Left cardiac atrium (tissue), 4 donors: ENCODE measurements at regions not wholly inside any gene's neighbourhood (a gene's known extent, or its start where the extent isn't known, plus 50 kb on each side); places are given as distances from the start of the nearest gene placed in this dataset.
"Not testable (repeated sequence)": the region's sequence is repeated elsewhere in the genome, so short reads cannot be mapped to it uniquely, and the experiment has no call there.

ENCODE experiments used
- ATAC-seq, 2 donors: fragments of 200-7000 bp; cut with Tn5 transposase; one replicate each; pipeline ENCODE4 v1.9.1; 2020; ENCODE audit warnings: mild to moderate bottlenecking in 2 of 2, moderate library complexity in 2 of 2
- DNase-seq: peaks from one replicate; pipeline ENCODE4 v3.0.0-alpha.2; 2020
- intact Hi-C, 2 donors: fragments of 100-400 bp; cut with DNase I; formaldehyde crosslinking; loops; one replicate each; pipeline versions ENCODE4 v1.14.1 to v1.15.1; 2022 to 2023
- donor health status: DM: no; HTN: yes; CAD: no.
- donor health status: DM: no; HTN: yes; CAD: no; lungs with severe emphysema.
- donor health status: DM: yes; HTN: yes; CAD: no.
- donor health status: Dilated cardiomyopathy.

GRCh38 chr6:25138934-25139415 is 140.2 kb upstream of the CARMIL1 start:
- DNase-seq, result no peak
- intact Hi-C loops, result no loop called here
- no peak for ATAC-seq

GRCh38 chr6:25139608-25140007 is 139.6 kb upstream of the CARMIL1 start:
- DNase-seq, ATAC-seq, intact Hi-C loops: not testable (repeated sequence)

DNA sequence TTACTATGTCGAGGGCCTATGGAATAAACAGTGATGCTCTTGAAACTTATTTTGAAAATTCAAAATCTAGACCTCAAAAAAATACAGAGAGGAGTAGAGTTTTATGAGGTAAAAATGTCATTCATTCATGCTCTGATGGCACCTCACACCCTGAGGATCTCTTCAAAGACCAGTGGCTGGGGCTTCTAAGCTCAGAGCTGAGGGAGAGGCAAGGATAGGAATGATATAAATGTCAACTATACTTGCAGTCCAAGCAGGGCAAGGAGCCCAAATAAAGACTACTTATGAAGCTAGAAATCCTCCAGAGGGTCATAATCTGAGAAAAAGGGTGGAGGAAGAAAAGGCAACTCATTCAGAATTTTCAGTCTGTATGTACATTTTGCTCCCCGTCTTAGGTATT is 136.7 kb upstream of the CARMIL1 start:
- intact Hi-C loops, result no loop called here
- no peak for DNase-seq
- no peak for ATAC-seq

GRCh38 chr6:25144919-25145318 is 134.3 kb upstream of the CARMIL1 start:
- intact Hi-C loops, result no loop called here
- DNase-seq, result no peak
- no peak for ATAC-seq

- no peak for ATAC-seq
- intact Hi-C loops, result no loop called here
Observed at GRCh38 chr6:25147223-25147622, 132.0 kb upstream of the CARMIL1 start.

GRCh38 chr6:25150031-25150430 is 129.1 kb upstream of the CARMIL1 start:
- no peak for ATAC-seq
- intact Hi-C loops, result no loop called here
- DNase-seq, result no peak

More at GRCh38 chr6:25147223-25147622, 132.0 kb upstream of the CARMIL1 start:
- DNase-seq, result no peak

DNA sequence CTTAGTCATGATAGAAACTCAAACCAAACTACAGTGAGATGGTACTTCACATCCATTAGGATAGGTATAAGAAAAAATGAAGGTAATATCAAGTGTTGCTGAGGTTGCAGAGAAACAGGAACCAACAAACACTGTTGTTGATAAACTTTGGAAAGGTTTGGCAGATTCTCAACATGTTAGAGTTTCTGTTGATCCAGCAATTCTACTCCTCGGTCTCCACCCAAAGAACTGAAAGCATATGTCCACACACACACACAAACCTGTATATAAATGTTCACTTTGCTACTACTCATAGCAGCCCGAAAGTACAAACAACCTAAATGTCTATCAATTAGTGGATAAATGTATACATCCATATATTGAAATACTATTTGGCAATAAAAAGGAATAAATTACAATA is 128.3 kb upstream of the CARMIL1 start:
- no peak for DNase-seq

GRCh38 chr6:25153079-25153478 is 126.1 kb upstream of the CARMIL1 start:
- intact Hi-C loops, result no loop called here
- ATAC-seq (no peak), DNase-seq (no peak)

More for the DNA sequence above, 128.3 kb upstream of the CARMIL1 start:
- intact Hi-C loops, result no loop called here
- no peak for ATAC-seq

DNA sequence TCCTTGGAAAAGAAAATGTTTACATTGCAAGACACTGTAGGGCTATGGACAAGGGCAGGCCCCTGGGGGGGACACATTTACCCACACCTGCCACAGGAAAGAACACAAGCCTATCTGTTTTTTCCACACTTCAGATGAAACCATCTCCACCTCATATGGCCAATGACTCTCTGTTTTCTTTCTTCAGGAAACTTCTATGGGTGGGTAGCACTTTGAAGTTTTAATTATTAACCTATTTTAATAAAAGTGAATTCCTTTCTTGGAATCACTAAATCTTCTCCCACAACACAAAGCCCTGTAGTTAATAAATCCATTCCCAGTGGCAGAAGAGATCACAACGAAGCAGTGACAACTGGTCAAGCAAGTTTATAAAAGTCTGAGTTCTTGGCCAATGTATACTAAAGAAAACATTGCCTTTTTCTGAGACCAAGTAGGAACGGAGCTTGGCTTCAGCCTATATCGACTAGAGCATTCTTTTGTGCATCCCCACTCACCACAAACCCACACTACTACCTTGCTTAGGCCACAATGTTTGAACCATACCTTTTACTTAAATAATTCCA is 125.1 kb upstream of the CARMIL1 start:
- ATAC-seq (no peak), DNase-seq (no peak)
- intact Hi-C loops, result no loop called here

DNA sequence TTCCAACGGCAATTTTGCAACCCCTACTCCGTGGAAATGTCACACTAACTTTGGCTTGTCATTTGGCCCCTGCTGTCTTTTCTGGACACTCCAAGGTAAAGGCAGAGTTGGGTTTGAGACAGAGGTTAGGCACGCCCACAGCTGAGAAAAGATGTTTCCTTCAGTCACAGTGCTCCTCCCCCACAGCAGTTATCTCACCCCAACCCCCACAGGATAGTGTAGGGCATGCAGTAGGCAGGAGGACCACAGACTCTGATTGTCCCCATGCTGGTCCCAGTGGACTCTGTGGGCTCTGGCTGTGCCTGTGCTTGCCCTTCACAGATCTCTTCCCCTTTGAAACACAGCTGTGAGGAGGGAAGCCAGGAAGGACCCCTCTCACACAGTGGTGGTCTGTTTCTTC is 124.0 kb upstream of the CARMIL1 start:
- intact Hi-C loops, result no loop called here
- DNase-seq (no peak), ATAC-seq (no peak)

- DNase-seq (no peak), ATAC-seq (no peak)
- intact Hi-C loops, result no loop called here
Observed at GRCh38 chr6:25156123-25156522, 123.1 kb upstream of the CARMIL1 start.

GRCh38 chr6:25157183-25157582 is 122.0 kb upstream of the CARMIL1 start:
- intact Hi-C loops, result no loop called here
- no peak for ATAC-seq

DNA sequence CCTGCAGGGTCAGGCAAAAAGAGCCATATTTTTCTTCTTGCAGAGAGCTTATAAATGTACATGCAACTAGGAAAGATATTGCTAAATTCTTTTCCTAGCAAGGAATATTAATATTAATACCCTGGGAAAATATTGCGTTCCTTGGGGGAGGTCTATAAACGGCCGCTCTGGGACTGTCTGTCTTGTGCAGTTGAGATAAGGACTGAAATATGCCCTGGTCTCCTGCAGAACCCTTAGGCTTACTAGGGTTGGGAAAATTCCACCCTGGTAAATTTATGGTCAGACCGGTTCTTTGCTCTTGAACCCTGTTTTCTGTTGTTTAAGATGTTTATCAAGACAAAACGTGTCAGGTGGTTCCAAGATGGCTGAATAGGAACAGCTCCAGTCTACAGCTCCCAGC is 121.3 kb upstream of the CARMIL1 start:
- no peak for ATAC-seq
- intact Hi-C loops, result no loop called here
- no peak for DNase-seq

More at GRCh38 chr6:25157183-25157582, 122.0 kb upstream of the CARMIL1 start:
- DNase-seq, result no peak

DNA sequence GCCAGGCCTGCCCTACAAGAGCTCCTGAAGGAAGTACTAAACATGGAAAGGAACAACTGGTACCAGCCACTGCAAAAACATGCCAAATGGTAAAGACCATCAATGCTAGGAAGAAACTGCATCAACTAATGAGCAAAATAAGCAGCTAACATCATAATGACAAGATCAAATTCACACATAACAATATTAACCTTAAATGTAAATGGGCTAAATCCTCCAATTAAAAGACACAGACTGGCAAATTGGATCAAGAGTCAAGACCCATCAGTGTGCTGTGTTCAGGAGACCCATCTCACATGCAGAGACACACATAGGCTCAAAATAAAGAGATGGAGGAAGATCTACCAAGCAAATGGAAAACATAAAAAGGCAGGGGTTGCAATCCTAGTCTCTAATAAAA is 119.0 kb upstream of the CARMIL1 start:
- DNase-seq, ATAC-seq, intact Hi-C loops: not testable (repeated sequence)

DNA sequence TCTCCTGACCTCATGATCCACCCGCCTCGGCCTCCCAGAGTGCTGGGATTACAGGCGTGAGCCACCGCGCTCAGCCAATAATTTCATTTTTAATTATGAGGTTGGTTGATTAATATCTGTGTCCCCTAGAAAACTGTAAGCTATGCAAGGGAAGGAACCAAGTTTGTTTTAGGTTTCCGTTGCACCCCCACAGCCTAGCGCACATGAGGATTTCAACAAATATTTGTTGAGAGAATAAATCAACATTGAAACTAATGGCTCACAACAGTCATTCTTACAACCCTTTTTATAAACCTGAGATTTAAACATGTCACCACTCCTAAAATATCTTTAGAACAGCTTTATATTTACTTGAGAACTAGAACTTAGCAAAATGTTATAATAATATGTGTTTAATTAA is 114.0 kb upstream of the CARMIL1 start:
- ATAC-seq, result no peak
- intact Hi-C loops, result no loop called here
- DNase-seq, result no peak

DNA sequence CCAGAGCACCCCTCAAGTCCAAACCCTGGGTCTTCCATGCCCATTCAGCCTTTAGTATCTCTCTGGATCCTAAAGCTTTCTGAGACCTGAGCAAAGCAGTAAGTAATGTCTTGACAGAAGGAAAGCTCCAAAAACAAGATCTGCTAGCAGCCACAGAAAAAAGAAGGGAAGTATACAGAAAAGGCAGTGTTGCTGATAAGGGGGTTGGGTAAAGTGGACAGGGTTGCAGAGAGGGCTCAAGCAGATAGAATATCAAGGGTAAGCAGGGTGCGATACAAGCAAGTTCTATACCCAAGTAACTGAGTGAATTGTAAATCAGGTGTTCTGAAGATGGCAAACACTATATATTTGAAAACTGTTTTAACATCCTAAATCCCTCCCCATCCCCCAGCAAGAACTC is 113.4 kb upstream of the CARMIL1 start:
- DNase-seq (no peak), ATAC-seq (no peak)
- intact Hi-C loops, result no loop called here

GRCh38 chr6:25166955-25167748 is 112.0 kb upstream of the CARMIL1 start:
- intact Hi-C loops, result no loop called here
- ATAC-seq (no peak), DNase-seq (no peak)

DNA sequence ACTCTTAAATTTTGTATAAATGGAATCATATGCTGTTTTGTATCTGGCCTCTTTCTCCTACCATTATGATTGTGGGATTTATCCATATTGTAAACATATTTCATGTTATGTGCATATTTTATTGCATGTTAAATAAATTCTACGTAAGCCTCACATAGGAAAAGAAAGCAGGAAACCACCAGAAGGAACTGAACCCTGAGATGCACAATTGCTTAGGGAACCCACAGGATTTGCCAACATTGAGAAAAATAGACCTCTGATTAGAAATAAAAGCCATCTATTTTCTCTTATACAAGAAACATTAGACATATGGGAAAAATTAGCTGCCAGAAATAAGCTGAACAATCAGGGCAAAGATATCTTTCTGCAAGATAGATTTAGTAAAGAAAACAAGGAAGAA is 111.2 kb upstream of the CARMIL1 start:
- ATAC-seq, result no peak
- intact Hi-C loops, result no loop called here
- DNase-seq, result no peak

DNA sequence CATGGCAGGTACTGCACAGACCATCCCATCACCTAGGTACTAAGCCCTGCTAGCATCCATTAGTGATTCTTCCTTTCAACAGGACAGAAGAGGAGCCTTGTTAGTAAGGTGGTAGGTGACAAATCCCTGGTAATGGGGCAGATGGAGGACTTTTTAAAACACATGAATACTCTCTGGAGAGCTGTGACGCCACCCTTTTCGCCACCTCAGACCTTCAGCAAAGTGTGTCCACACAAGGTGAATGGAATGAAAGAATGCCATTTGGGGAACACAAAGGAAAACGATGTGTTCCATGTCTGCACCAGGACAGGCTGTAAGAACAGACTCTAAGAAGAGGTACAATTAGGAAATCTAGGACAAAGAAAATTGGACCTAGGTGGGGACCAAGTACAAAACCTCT is 110.5 kb upstream of the CARMIL1 start:
- ATAC-seq (no peak), DNase-seq (no peak)
- intact Hi-C loops, result no loop called here

GRCh38 chr6:25169553-25169952 is 109.6 kb upstream of the CARMIL1 start:
- DNase-seq (no peak), ATAC-seq (no peak)
- intact Hi-C loops, result no loop called here

- ATAC-seq (no peak), DNase-seq (no peak)
- intact Hi-C loops, result no loop called here
Observed at GRCh38 chr6:25169961-25170360, 109.2 kb upstream of the CARMIL1 start.
